OCI-LY3 (cell line): ENCODE measurements at regions not wholly inside any gene's neighbourhood (a gene's known extent, or its start where the extent isn't known, plus 50 kb on each side); places are given as distances from the start of the nearest gene placed in this dataset.

Source experiments
- H2AFZ ChIP-seq: fragments of 200-600, 300-600 bp; shearing (Covaris generic); 2 replicates; pipeline ENCODE4 v1.6.0; 2014; ENCODE audit warnings: antibody characterized with exemption, low read depth, low read length
- H3K27ac ChIP-seq: fragments of 200-600, 300-600 bp; sonication (generic); 2 replicates; pipeline ENCODE4 v1.5.1; 2014; ENCODE audit warnings: mild to moderate bottlenecking, low read length, moderate library complexity, mixed read lengths
- H3K27me3 ChIP-seq: fragments of 200-600, 300-600 bp; sonication (generic); 2 replicates; pipeline ENCODE4 v1.6.1; 2014; ENCODE audit warnings: low read depth, low read length, mixed read lengths
- H3K36me3 ChIP-seq: fragments of 200-600, 300-600 bp; sonication (generic); replicated peaks from 2 replicates; pipeline ENCODE3; 2014; ENCODE audit warnings: low read depth, low read length, mixed read lengths
- H3K4me1 ChIP-seq: fragments of 300-600, 200-600 bp; sonication (generic); 2 replicates; pipeline ENCODE4 v1.6.1; 2014; ENCODE audit warnings: low read length, mixed read lengths
- H3K4me2 ChIP-seq: fragments of 200-600, 300-600 bp; sonication (generic); 2 replicates; pipeline ENCODE4 v1.6.1; 2014; ENCODE audit warnings: low read length, mixed read lengths
- H3K4me3 ChIP-seq: fragments of 300-600, 200-600 bp; sonication (generic); 2 replicates; pipeline ENCODE4 v1.5.1; 2014; ENCODE audit warnings: antibody characterized with exemption, mild to moderate bottlenecking, low read length, moderate library complexity
- H3K79me2 ChIP-seq: fragments of 300-600, 200-600 bp; shearing (Covaris generic); 2 replicates; pipeline ENCODE4 v1.6.1; 2014; ENCODE audit warnings: mild to moderate bottlenecking, low read length, mixed read lengths
- H3K9ac ChIP-seq: fragments of 300-600, 200-600 bp; shearing (Covaris generic); 2 replicates; pipeline ENCODE4 v1.6.0; 2014; ENCODE audit warnings: mild to moderate bottlenecking, low read length, moderate library complexity
- H3K9me3 ChIP-seq: fragments of 200-600, 300-600 bp; shearing (Covaris generic); 2 replicates; pipeline ENCODE4 v1.6.1; 2014; ENCODE audit warnings: low read length, mixed read lengths; ENCODE audit not compliant: insufficient read depth
- H4K20me1 ChIP-seq: fragments of 200-600, 300-600 bp; sonication (generic); 2 replicates; pipeline ENCODE4 v1.6.1; 2016; ENCODE audit warnings: low read length, mixed read lengths; ENCODE audit not compliant: insufficient read depth
- CTCF ChIP-seq: fragments of 200-600, 300-600 bp; sonication (generic); IDR thresholded peaks from 2 replicates; pipeline ENCODE4 v1.5.1; 2014; ENCODE audit warnings: antibody characterized with exemption, low read length, low read depth
- EZH2phosphoT487 ChIP-seq: fragments of 200-600 bp; shearing (Covaris generic); IDR thresholded peaks from 2 replicates; pipeline ENCODE4 v1.6.1; 2018; ENCODE audit warnings: antibody characterized with exemption, mixed run types, low read depth

GRCh38 chr14:71863766-71864165 is 68.5 kb upstream of the RGS6 start:
- H3K27ac ChIP-seq: no peak overlapping the region
- H2AFZ ChIP-seq: no peak overlapping the region
- no peak overlapping the region for H3K4me3 ChIP-seq
- H4K20me1 ChIP-seq: no peaks in the 10 kb centered on the region
- no peaks in the 10 kb centered on the region for H3K9me3 ChIP-seq
- peaks cover 9% of the 10 kb centered on the region for H3K27me3 ChIP-seq
- H3K4me2 ChIP-seq: no peak overlapping the region
- H3K79me2 ChIP-seq: no peaks in the 10 kb centered on the region
- TF ChIP-seq EZH2phosphoT487 (no peak), CTCF (no peak)
- no peaks in the 10 kb centered on the region for H3K4me1 ChIP-seq
- no peaks in the 10 kb centered on the region for H3K36me3 ChIP-seq
- no peak overlapping the region for H3K9ac ChIP-seq
